ENCODE measurements at regions not wholly inside any gene's neighbourhood (a gene's known extent, or its start where the extent isn't known, plus 50 kb on each side); places are given as distances from the start of the nearest gene placed in this dataset.
"Not testable (repeated sequence)": the region's sequence is repeated elsewhere in the genome, so short reads cannot be mapped to it uniquely, and the experiment has no call there.

DNA sequence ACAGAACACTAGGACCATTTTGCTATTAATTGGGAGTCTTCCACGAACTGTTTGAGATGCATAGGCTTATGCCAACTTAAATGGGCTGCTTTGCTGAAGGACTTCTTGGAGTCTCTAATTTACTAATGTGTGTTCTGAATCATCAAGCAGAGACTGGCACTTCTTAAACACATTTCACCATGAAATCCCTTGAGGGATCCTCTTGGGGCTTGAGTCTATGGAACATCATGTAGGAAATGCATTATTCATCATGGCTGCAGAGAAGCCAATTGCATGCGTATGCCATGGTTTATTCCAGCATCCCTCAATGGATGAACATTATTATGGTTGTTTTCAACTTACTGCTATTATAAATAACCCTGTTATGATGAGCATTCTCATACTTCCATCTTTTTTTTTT lies 73.4 kb downstream of the FGD2 start:
- DNase-seq: no peak

DNA sequence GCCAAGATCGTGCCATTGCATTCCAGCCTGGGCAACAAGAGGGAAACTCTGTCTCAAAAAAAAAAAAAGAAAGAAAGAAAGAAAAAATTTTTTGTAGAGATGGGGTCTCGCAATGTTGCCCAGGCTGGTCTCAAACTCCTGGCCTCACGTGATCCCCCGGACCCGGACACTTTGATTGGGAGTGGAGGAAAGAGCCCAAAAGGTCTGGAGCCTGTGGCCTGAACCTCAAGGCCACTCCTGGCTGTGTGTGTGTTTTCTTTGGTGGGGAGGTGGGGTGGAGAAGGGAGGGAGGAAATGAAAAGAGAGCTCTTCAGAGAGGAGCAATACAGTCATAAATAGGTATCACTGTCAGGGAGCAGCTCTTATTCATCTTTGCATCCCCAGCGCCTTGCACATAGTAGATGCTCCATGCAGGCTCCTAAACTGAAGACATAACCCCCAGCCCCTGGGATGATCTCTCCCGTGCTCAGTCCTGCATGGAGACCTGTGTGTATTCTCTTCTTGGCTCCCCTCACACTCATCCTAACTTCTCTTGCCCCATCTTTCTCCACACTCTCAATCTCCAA lies 75.7 kb downstream of the FGD2 start:
- DNase-seq: no peak

DNA sequence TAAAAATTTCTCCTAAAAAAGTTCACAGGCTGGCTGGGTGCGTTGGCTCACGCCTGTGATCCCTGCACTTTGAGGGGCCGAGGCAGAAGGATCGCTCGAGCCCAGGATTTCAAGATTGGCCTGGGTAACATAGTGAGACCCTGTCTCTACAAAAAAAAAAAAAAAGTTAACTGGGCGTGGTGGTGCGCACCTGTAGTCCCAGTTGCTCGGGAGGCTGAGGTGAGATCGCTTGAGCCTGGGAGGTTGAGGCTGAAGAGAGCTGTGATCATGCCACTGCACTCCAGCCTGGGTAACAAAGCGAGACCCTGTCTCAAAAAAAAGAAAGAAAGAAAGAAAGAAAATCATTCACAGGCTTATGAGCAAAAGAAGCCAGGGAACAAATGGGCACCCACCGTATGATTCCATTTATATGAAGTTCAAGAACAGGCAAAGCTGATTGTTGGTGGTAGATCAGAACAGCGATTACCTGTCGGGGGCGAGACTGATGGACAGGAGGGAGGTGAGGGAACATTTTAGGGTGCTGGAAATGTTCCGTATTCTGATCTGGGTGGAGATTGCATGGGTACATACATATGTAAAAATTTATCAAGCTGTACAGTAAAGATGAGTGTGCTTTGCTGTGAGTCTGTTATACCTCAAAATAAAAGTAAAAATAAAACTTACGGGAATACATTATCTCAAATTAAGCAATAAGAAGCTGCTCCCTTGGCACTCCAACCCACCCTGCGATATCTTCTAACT lies 77.1 kb downstream of the FGD2 start:
- no peak for DNase-seq

DNA sequence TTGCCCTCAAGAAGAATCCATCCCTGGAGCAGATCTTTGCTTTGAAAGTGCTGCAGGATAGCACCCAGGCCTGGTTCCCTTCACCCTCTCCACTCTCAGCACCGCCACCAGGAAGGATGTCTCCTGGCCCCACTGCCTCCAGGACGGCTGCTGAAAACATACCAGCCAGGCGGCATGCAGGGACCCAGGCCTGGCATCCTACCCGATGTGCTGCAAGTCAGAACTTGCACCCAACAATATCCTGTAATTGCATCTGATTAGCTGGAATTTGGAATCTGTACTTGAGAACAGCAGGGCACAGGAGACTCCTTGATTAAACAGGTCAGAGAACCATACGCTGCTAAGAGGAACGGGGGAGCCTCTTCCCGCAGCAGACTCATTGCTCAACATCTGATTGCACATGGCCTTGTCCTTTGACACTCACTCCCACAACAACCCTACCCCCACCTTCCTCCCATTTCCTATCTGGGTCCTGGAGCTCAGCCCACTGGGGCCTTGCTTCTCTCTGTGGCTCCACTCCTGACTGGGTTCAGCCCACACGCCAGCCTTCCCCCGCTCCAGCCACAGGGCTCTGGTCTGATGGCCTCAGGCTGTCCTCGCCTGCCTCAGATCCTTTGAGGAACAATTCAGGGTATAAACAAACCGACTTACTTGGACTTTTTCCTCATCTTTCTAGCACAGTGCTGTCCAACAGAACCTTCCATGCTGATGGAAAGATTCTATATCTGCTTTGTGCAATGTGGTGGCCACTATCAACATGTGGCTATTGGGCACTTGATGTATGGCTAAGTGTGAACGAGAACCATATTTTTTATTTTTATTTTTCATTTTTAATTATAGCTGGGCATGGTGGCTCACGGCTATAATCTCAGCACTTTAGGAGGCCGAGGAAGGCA lies 78.0 kb downstream of the FGD2 start:
- DNase-seq: no peak

DNA sequence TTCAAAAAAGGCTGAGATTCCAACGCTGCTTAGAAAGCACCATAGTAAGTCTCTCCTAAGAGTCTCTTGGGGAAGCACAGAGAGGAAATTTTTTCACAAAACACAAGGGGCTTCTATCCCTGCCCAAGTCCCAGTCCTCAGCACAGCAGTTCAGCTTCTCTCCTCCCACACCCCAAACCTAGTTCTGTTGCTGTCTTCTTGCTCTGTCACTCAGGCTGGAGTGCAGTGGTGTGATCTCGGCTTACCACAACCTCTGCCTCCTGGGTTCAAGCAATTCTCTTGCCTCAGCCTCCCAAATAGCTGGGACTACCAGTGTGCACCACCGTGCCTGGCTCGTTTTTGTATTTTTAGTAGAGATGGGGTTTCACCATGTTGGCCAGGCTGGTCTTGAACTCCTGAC lies 79.2 kb downstream of the FGD2 start:
- DNase-seq: not testable (repeated sequence)

DNA sequence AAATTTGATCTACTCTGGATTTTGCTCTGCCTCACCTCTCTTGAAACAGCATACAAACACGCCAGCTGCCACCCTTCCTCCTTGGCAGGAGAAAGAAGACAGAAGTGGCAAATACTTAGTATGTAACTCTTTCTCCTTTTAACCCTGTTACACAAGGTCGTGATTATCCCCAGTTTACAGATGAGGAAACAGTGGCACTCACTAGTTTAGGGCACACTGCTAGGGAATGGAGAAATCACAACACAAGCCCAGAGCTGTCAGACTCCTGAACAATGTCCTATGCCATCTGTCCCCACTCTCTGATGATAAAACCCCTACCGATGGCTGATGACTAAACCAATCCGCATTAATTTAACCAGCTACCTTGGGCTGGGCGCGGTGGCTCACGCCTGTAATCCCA lies 79.7 kb downstream of the FGD2 start:
- no peak for DNase-seq

DNA sequence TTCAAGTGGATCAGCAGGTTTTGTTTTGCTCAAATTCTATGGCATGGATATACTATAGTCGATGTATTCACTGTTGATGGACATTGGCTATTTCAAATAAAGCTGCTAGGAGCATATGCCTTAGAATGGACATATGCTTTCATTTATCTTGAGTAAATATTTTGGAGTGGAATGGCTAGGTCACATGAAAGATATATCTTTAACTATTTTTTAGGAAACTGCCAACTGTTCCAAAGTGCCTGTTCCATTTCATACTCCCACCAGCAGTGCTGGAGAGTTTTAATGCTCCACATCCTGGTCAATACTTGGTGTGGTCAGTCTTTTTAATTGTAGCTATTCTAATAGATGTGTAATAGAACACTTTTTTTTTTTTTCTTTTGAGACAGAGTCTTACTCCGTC lies 81.1 kb upstream of the PIM1 start:
- no peak for DNase-seq

DNA sequence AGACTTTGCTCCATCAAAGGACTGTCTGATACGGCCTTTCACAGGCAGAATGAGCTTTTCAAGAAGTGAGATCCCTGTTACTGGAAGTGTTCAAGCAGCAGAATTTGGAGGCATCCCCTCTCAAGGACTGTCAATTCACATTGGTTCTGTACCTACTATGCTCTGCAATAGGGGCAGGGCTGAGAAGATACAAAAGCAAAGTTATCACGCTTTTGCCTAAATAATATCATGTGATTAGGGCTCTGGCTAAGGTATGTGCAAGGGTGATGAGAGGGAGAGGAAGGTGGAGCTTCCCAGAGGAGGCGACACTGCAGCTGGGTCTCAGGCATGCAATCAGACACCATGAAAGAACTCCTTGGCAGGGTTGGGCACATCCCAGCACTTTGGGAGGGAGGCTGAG lies 80.2 kb upstream of the PIM1 start:
- DNase-seq: no peak

DNA sequence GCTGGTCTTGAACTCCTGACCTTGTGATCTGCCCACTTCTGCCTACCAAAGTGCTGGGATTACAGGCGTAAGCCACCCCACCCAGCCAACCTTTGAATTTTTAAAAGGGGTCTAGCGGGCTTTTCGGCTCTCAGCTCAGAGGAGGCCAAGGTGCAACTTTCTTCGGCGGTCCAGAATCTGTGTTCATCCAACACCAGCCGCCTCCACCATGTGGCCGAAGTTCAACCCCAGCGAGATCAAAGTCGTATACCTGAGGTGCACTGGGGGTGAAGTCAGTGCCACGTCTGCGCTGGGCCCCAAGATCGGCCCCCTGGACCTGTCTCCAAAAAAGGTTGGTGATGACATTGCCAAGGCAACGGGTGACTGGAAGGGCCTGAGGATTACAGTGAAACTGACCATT lies 78.8 kb upstream of the PIM1 start:
- not testable (repeated sequence) for DNase-seq

DNA sequence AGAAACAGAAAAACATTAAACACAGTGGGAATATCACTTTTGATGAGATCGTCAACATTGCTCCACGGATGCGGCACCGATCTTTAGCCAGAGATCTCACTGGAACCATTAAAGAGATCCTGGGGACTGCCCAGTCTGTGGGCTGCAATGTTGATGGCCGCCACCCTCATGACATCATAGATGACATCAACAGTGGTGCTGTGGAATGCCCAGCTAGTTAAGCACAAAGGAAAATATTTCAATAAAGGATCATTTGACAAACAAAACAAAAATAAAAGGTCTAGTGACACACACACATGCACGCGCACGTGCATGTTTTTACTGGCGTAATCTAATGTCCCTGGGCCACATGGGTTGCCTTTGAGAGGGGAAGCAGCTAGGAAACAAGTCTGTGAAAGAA lies 78.4 kb upstream of the PIM1 start:
- DNase-seq: not testable (repeated sequence)

DNA sequence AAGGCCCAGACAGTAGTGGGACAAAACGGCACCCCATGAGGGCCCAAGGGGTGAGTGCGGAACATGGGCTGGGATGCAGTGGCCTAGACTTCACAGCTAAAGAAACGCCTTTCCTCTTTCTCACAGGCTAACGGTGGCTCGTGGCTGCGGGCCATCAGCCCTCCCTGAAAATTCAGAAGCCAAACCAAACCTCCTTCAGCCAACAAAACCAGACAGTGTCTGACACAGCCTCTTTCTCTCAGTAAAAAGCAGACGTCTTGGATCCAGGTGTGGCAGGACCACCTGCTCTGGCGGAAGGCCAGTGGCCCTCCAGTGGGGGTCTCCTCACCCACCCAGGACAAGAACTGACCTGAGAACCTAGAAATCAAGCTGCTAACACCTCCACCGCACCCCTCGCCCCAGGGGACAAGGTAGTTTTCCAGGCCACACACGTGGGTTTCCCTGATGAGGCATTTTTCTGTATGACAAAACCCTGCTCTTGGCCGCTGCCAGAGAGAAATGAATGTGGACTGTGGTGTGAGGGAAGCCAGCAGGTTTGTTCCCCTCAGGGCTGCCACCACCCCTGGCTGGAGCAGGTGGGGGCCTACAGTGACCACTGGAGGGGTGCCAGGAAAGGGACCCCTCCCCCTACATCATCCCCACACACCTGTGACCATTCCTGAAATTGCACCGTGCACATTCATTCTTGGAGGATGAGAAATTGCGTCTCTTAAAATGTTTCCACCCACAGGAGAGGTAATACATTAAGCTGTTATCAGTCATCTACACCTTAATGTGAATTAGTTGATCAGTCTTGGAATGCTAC lies 76.8 kb upstream of the PIM1 start:
- peak; percentile 35 for DNase-seq

DNA sequence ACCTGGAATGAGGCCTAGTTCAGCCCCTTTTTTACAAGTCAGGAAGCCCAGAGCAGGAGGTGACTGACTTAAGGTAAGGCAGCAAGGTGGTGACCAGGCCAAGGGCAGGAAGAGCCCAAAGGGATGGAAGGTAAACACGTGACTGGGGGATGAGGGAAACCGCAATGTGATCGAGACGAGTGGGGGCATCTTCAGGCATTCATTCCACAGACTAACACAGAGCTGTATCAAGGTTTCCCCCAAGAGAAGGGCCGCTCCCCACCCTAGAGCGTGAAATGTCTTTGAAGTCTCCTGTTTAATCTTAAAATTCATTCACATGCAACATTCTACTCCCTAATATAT lies 76.3 kb upstream of the PIM1 start:
- no peak for DNase-seq

DNA sequence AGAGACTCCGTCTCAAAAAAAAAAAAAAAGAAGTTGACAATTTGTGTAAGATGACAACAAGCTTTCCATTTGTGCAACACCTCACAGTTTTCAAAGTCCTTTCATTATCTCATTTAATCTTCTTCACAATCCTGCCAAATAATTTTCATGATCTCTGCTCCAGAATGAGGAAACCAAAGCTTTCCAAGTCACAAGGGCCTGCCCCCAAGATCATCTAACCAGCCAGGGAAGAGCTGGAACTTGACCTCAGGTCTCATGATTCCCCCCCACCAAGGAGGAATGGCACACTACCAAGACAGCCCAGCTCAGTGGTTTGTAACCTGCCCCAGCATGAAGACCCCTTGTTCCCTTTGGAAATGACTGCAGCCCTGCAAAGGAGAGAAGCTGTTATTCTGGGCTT lies 74.0 kb upstream of the PIM1 start:
- DNase-seq: no peak

DNA sequence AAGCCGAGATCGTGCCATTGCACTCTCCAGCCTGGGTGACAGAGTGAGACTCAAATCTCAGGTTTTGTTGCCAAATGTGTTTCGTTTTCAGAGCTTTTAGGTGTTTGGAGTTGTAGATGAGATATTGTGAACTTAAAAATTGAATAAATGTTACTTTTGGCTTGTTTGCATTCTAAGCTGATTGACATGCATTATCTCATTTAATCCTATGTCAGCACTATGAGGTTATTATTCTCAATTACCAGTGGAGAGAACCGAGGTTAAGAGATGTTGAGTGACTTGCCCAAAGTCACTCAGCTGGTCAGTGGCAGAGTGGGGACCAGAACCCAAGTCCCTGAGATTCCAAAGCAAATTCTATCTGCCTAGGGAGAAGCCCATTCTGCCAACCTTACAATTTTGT lies 72.6 kb upstream of the PIM1 start:
- DNase-seq: no peak

DNA sequence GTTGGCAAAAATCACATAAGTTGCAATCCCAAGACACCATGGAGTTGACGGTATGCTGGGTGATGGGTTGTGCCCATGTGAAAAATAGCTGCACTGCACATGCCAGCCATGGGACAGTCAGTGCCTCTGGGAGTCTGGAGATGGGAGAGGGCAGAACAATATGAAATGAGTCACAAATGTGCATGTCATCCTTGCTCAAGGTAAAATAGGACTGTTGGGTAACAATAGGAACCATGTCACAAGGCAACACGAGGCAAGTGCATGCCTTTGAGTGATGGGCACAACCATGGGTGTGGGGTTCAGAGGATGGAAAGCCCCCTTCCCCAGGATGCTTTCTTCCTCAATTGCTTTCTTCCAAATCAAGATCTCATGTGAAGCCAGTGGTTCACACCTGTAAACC lies 70.5 kb upstream of the PIM1 start:
- no peak for DNase-seq

DNA sequence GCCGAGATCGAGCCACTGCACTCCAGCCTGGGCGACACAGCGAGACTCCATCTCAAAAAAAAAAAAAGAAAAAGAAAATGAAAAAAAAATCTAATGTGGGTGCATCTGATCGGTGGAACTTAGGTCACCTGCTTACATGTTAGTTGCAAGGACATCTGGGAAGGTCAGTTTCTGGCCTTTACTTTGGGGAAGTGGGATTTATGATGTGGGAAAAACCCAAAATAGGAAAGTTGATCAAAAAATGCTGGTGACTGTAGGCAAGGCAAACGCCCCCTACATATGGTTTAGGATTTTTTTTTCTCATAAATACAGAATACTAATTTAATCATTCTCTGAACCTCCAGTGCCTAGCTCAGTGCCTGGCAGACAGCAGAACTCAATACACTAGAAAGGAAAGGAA lies 69.2 kb upstream of the PIM1 start:
- DNase-seq: no peak

DNA sequence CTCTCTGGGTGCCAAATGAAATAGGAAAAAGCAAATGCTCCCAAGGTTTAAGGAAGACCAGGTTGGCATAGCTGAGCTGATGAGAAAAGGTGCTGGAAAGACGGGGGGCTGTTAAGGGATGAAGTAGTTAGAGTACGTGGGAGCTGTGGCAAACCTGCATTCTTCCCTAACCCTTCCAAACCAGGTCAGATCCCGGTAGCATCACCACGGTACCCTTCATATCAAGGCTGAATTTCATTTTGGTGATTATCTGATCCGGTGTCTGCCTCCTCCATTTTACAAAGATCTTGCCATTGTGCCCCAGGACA lies 68.0 kb upstream of the PIM1 start:
- no peak for DNase-seq

DNA sequence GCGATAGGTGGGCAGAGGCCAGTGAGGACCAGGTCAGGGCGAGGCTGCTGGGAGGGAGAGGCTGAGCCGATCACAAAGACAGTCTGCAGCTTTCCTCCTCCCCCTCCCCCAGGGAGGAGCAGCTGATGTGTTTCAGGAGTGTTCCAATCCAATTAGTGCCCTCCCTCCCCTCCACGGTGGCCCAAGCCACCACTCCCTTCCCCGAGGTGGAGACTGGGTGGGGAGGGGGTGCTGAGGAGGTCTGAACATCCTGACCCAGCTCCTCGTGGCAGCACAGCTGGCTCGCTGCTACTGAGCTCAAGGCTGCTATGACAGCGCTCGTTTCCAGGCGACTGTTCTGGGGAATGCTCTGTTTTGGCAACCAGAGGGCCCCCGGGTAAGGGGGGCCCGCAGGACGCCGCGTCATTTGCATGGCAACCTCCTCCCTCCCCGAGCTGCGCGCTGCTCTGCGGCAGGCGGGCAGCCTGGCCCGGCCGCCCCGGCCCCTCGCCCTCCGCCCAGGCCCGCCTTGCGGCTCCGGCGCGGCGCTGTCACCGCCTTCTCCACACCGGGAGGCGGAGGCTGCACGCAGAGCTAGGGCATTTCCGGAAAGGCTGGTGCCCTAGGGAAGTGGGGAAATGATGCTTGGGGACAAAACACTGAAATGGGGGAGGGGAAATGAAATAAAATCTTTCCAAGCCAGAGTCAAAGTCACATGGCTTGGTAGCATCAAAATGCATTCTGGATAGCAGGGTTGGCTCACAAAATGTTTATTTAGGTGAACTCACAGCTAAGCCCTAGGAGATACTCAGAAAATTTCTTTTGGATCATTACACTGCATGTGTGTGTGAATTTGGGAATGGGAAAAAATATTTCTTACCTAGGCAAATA lies 67.4 kb upstream of the PIM1 start:
- peak; percentile 78 for DNase-seq

DNA sequence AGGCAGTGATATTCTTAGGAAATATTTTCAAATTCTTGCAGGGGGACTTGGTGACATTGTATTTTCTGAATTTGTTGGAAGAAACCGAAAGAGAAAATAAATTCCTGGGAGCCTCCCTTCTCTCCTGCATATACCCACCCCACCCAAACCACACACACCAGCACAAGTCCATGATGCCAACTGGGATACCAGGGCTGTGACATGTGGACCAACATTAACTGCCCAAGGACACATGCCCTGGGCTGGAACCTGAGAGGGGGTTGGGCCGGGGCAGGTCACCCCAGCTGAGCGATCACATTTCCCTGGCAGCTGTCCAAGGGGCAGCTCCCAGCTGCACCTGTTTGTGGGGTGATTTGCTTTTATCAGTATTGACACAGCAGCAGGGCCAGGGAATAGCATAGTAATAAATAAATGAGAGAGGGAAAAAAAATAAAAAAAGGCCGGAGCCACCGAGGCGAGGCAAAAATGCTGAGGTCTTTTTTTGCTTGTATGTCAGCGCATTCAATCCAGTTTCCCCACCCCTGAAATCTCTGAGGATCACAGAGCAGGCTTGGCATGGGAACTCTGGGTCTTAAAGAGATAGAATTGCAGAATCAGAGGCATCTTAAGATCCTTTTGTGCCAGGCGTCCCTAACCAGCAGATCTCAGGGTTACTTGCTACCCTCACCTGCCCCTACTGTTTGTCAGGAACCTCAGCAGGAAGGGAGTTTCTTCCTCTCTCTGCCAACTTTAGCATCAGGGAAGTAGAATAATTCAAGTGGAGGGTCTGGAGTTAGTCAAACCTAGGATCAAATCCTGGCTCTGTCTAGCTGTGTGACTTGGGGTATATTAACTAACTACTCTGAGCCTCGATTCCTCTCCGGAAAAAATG lies 66.5 kb upstream of the PIM1 start:
- peak; percentile 14 for DNase-seq

DNA sequence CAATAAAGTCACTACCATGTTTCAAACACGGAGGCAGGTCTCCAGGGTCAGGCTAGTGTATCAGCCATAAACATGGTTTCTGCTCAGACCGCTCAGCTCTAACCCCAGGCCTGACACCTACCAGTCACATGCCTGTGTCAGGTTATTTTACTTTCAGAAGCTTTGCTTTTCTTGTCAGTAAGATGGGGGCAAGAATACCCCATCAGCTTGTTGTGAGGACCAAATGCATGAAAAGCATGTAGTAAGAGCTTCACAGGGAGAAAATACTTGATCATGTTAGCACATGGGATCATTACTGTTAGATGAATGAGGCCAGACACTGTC lies 65.2 kb upstream of the PIM1 start:
- DNase-seq: no peak

Data from activated CD4-positive, alpha-beta T cell treated with anti-CD3 and anti-CD28 coated beads, Interleukin-2, amount 50 U/mL, for 16 hours (primary cell).